A549 (cell line): ENCODE measurements at regions not wholly inside any gene's neighbourhood (a gene's known extent, or its start where the extent isn't known, plus 50 kb on each side); places are given as distances from the start of the nearest gene placed in this dataset.

Experiments used
- ATAC-seq, 2 experiments: fragments of 200-7000 bp in 1 of 2; fragments of >200 bp in 1 of 2; cut with Nextera tagmentation in 1 of 2; cut with Tn5 transposase in 1 of 2; 3 replicates each; pipeline versions ENCODE4 v1.8.0 to v1.9.1; 2018 to 2020; ENCODE audit warnings: mild to moderate bottlenecking in 1 of 2, moderate library complexity in 1 of 2
- CTCF ChIA-PET: fragments of 300-600 bp; sonication (Branson Sonifier 250); formaldehyde crosslinking; extraction: SDS; loops from one replicate; lab custom pipeline; 2021; ENCODE audit warnings: antibody characterized with exemption, inconsistent platforms; lab: Yijun Ruan, JAX
- POLR2A ChIA-PET: fragments of 350-600 bp; formaldehyde crosslinking; extraction: SDS; loops from one replicate; lab custom pipeline; 2021; ENCODE audit warnings: antibody characterized with exemption, inconsistent platforms; lab: Yijun Ruan, JAX
- DNase-seq, 2 experiments: peaks; one replicate each; pipeline versions ENCODE4 v3.0.0 to v3.0.0-alpha.2; 2011 to 2016; ENCODE audit warnings: low read depth in 1 of 2, low spot score in 1 of 2
- FAIRE-seq: peaks from 2 replicates; lab custom pipeline; 2011; peaks lifted over from hg19 to GRCh38; lab: Jason Lieb, UNC
- H3K27ac ChIP-seq, 2 experiments: fragments of >200 bp; sonication (Bioruptor Twin); formaldehyde crosslinking; 3 replicates each; pipeline ENCODE4 v1.5.1; 2016 to 2017
- H3K4me1 ChIP-seq: fragments of >200 bp; sonication (Bioruptor Twin); formaldehyde crosslinking; 3 replicates; pipeline ENCODE4 v1.6.1; 2016
- H3K4me2 ChIP-seq: fragments of >200 bp; sonication (Bioruptor Twin); formaldehyde crosslinking; 3 replicates; pipeline ENCODE4 v1.6.1; 2016
- H3K4me3 ChIP-seq: fragments of >200 bp; sonication (Bioruptor Twin); formaldehyde crosslinking; 3 replicates; pipeline ENCODE4 v1.5.1; 2016
- H3K9me3 ChIP-seq: fragments of >200 bp; sonication (Bioruptor Twin); formaldehyde crosslinking; 3 replicates; pipeline ENCODE4 v1.6.1; 2016
- BCL3 ChIP-seq: fragments of >200 bp; sonication (Bioruptor Twin); formaldehyde crosslinking; IDR thresholded peaks from 3 replicates; pipeline ENCODE4 v1.6.1; 2016
- CBX8 ChIP-seq: fragments of 200-600 bp; sonication (generic); IDR thresholded peaks from 2 replicates; pipeline ENCODE4 v1.6.1; 2016
- CEBPB ChIP-seq, 2 experiments: fragments of >200 bp in 1 of 2; sonication (Bioruptor Twin) in 1 of 2; formaldehyde crosslinking in 1 of 2; IDR thresholded peaks; 2 replicates each; pipeline ENCODE4 v1.6.1; 2012 to 2016
- CHD2 ChIP-seq: fragments of 150-350 bp; IDR thresholded peaks from 2 replicates; pipeline ENCODE4 v1.6.1; 2014; ENCODE audit warnings: low read length; ENCODE audit not compliant: partially characterized antibody
- CTCF ChIP-seq: fragments of >200 bp; sonication (Bioruptor Twin); formaldehyde crosslinking; IDR thresholded peaks from 3 replicates; pipeline ENCODE4 v1.5.1; 2016
- E2F6 ChIP-seq: IDR thresholded peaks from 2 replicates; pipeline ENCODE4 v1.6.1; 2012; ENCODE audit warnings: low read depth, borderline replicate concordance
- EHF ChIP-seq: fragments of 250-450 bp; sonication (Bioruptor Pico); IDR thresholded peaks from 2 replicates; pipeline ENCODE4 v1.5.0; 2020; ENCODE audit warnings: mild to moderate bottlenecking
- ELK1 ChIP-seq: fragments of 150-350 bp; IDR thresholded peaks from 2 replicates; pipeline ENCODE4 v1.6.1; 2014; ENCODE audit warnings: low read depth, mild to moderate bottlenecking, low read length
- EP300 ChIP-seq, 2 experiments: fragments of >200 bp; sonication (Bioruptor Twin); formaldehyde crosslinking; IDR thresholded peaks; 2 replicates in 1 of 2; 3 replicates in 1 of 2; pipeline ENCODE4 v1.6.1; 2016 to 2017
- FOSB ChIP-seq: fragments of 250-450 bp; sonication (Bioruptor Pico); IDR thresholded peaks from 2 replicates; pipeline ENCODE4 v1.5.0; 2020; ENCODE audit warnings: mild to moderate bottlenecking, moderate library complexity
- GATA3 ChIP-seq: IDR thresholded peaks from 2 replicates; pipeline ENCODE4 v1.6.1; 2012; ENCODE audit warnings: borderline replicate concordance
- HDAC2 ChIP-seq: fragments of 200-600 bp; sonication (generic); IDR thresholded peaks from 2 replicates; pipeline ENCODE4 v1.6.1; 2016
- HES2 ChIP-seq: fragments of >200 bp; sonication (Bioruptor Twin); formaldehyde crosslinking; IDR thresholded peaks from 2 replicates; pipeline ENCODE4 v1.6.1; 2016
- HEYL ChIP-seq: fragments of 250-450 bp; sonication (Bioruptor Pico); IDR thresholded peaks from 2 replicates; pipeline ENCODE4 v1.8.0; 2021; ENCODE audit warnings: mild to moderate bottlenecking, moderate library complexity
- HOXB13 ChIP-seq: fragments of 250-450 bp; sonication (Bioruptor Pico); IDR thresholded peaks from 2 replicates; pipeline ENCODE4 v1.5.0; 2020; ENCODE audit warnings: low read depth, mild to moderate bottlenecking, moderate library complexity
- HOXB5 ChIP-seq: fragments of 250-450 bp; sonication (Bioruptor Pico); IDR thresholded peaks from 2 replicates; pipeline ENCODE4 v1.5.0; 2020; ENCODE audit warnings: mild to moderate bottlenecking, moderate library complexity
- JUN ChIP-seq, 2 experiments: fragments of >200 bp; sonication (Bioruptor Twin); formaldehyde crosslinking; IDR thresholded peaks; 2 replicates in 1 of 2; 3 replicates in 1 of 2; pipeline ENCODE4 v1.6.1; 2016 to 2017
- KDM5A ChIP-seq: fragments of 200-600 bp; sonication (generic); IDR thresholded peaks from 2 replicates; pipeline ENCODE4 v1.6.1; 2016; ENCODE audit warnings: antibody characterized with exemption, mild to moderate bottlenecking
- MAX ChIP-seq: IDR thresholded peaks from 2 replicates; pipeline ENCODE4 v1.6.1; 2012
- MAZ ChIP-seq: fragments of 150-350 bp; IDR thresholded peaks from 2 replicates; pipeline ENCODE4 v1.6.1; 2014; ENCODE audit warnings: antibody characterized with exemption, low read depth, low read length, borderline replicate concordance
- NFE2L2 ChIP-seq: fragments of 150-350 bp; conservative IDR thresholded peaks from 2 replicates; pipeline ENCODE4 v1.6.1; 2014; ENCODE audit warnings: low read length
- NPAS2 ChIP-seq: fragments of 250-450 bp; sonication (Bioruptor Pico); IDR thresholded peaks from 2 replicates; pipeline ENCODE4 v1.8.0; 2022; ENCODE audit warnings: mild to moderate bottlenecking, moderate library complexity, borderline replicate concordance
- NR3C1 ChIP-seq: fragments of >200 bp; sonication (Bioruptor Twin); formaldehyde crosslinking; IDR thresholded peaks from 3 replicates; pipeline ENCODE4 v1.6.1; 2017
- PBX3 ChIP-seq: IDR thresholded peaks from 2 replicates; pipeline ENCODE4 v1.6.1; 2012
- PHF8 ChIP-seq: fragments of 200-600 bp; sonication (generic); IDR thresholded peaks from 2 replicates; pipeline ENCODE4 v1.6.1; 2016; ENCODE audit warnings: low read depth, mild to moderate bottlenecking, antibody characterized with exemption, moderate library complexity, borderline replicate concordance
- POLR2A ChIP-seq: IDR thresholded peaks from 2 replicates; pipeline ENCODE4 v1.6.1; 2012; ENCODE audit warnings: mild to moderate bottlenecking, low read length
- RARB ChIP-seq: fragments of 250-450 bp; sonication (Bioruptor Pico); IDR thresholded peaks from 2 replicates; pipeline ENCODE4 v1.8.0; 2021; ENCODE audit warnings: mild to moderate bottlenecking, moderate library complexity
- RCOR1 ChIP-seq: fragments of 150-350 bp; IDR thresholded peaks from 2 replicates; pipeline ENCODE4 v1.6.1; 2014; ENCODE audit warnings: antibody characterized with exemption, low read length, low read depth
- RFX5 ChIP-seq: fragments of 450-650 bp; IDR thresholded peaks from 2 replicates; pipeline ENCODE4 v1.7.1; 2014; ENCODE audit warnings: antibody characterized with exemption, mild to moderate bottlenecking, moderate library complexity
- ZFP36 ChIP-seq: fragments of 450-650 bp; IDR thresholded peaks from 2 replicates; pipeline ENCODE4 v1.6.1; 2014; ENCODE audit warnings: borderline replicate concordance; ENCODE audit not compliant: partially characterized antibody
- ZSCAN20 ChIP-seq: fragments of 250-450 bp; sonication (Bioruptor Pico); IDR thresholded peaks from 2 replicates; pipeline ENCODE4 v1.8.0; 2022; ENCODE audit warnings: mild to moderate bottlenecking, moderate library complexity
- WGBS: methylation state at CpG from one replicate; pipeline ENCODE4 v1.1.6; 2017; ENCODE audit errors: missing lambda C conversion rate; 5-methylcytosine and 5-hydroxymethylcytosine counted together

GRCh38 chr6:104612541-104612940, 247.2 kb downstream of the HACE1 start:
- Histone ChIP-seq H3K9me3 (no peaks in the 10 kb centered on the region), H3K4me3 (no peak overlapping the region), H3K4me2 (no peak overlapping the region), H3K27ac (no peak overlapping the region), H3K4me1 (no peaks in the 10 kb centered on the region)
- DNase-seq (no peak), FAIRE-seq (no peak), ATAC-seq (no peak)
- TF ChIP-seq NPAS2 (CRISPR knock-in tag) (no peak), NFE2L2 (no peak), PHF8 (no peak), PBX3 (no peak), GATA3 (no peak), MAX (no peak), HOXB13 (CRISPR knock-in tag) (no peak), RARB (CRISPR knock-in tag) (no peak), NR3C1 (no peak), HOXB5 (CRISPR knock-in tag) (no peak), E2F6 (no peak), HEYL (CRISPR knock-in tag) (no peak), CBX8 (no peak), ELK1 (no peak), EP300 (IDR thresholded peaks at IDR 0.05) (no peak), RCOR1 (no peak), BCL3 (no peak), HES2 (no peak), CTCF (no peak), EHF (CRISPR knock-in tag) (no peak)
- POLR2A ChIA-PET: no interaction called here
- CTCF ChIA-PET: no interaction called here
- 78% methylated on average over 1 of the region's 1 CpG for WGBS

GRCh38 chr6:104608101-104608500, 251.6 kb downstream of the HACE1 start:
- Histone ChIP-seq H3K4me1 (no peaks in the 10 kb centered on the region), H3K27ac (no peak overlapping the region), H3K4me3 (no peak overlapping the region), H3K4me2 (no peak overlapping the region), H3K9me3 (no peaks in the 10 kb centered on the region)
- FAIRE-seq (no peak), ATAC-seq (no peak), DNase-seq (no peak)
- WGBS: 81% methylated on average over 5 of the region's 5 CpGs
- ChIA-PET CTCF (no interaction called here), POLR2A (no interaction called here)
- TF ChIP-seq KDM5A (no peak), HOXB5 (CRISPR knock-in tag) (no peak), CHD2 (no peak), BCL3 (no peak), MAX (no peak), EHF (CRISPR knock-in tag) (no peak), RCOR1 (no peak), CEBPB (IDR thresholded peaks at IDR 0.05) (no peak), HOXB13 (CRISPR knock-in tag) (no peak), POLR2A (no peak), ZSCAN20 (CRISPR knock-in tag) (no peak), MAZ (no peak), JUN (IDR thresholded peaks at IDR 0.05) (no peak), ZFP36 (no peak), FOSB (no peak), HDAC2 (no peak), HEYL (CRISPR knock-in tag) (no peak), E2F6 (no peak), RFX5 (no peak)
